Prostate gland (tissue), 2 donors: ENCODE measurements at regions not wholly inside any gene's neighbourhood (a gene's known extent, or its start where the extent isn't known, plus 50 kb on each side); places are given as distances from the start of the nearest gene placed in this dataset.

Experiments
- CTCF ChIP-seq, 4 experiments: fragments of 200-600 bp in 2 of 4; fragments of 450-650 bp in 2 of 4; sonication (generic) in 2 of 4; IDR thresholded peaks; 1 replicate in 3 of 4; 2 replicates in 1 of 4; pipeline ENCODE4 v1.5.1; 2016 to 2019; ENCODE audit warnings: antibody characterized with exemption in 4 of 4, mild to moderate bottlenecking in 2 of 4, moderate library complexity in 2 of 4
- POLR2A ChIP-seq: fragments of 450-650 bp; IDR thresholded peaks from one replicate; pipeline ENCODE4 v1.6.1; 2016; ENCODE audit warnings: antibody characterized with exemption, mild to moderate bottlenecking

DNA sequence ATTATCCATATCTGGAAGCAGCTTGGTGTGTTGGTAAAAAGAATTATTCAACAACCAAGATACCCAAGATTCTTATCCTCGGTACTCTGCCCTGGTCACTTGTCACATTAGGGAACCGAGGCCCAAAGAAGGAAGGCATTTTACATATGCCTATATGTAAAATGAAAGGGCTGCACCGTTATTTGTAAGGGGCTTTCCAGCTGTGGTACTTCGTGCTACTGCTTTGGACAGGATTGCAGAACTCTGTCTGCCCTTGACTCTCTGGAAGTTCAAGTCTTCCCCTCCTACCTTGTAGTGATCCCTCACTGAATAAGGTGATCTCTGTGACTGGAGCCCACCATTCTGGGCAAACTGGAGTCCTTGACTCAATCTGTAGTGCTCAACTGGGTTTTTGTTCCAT lies 198.9 kb upstream of the TOPAZ1 start:
- TF ChIP-seq CTCF (IDR thresholded peaks at IDR 0.05) (no peak), POLR2A (no peak)
